ENCODE measurements at regions not wholly inside any gene's neighbourhood (a gene's known extent, or its start where the extent isn't known, plus 50 kb on each side); places are given as distances from the start of the nearest gene placed in this dataset.

DNA sequence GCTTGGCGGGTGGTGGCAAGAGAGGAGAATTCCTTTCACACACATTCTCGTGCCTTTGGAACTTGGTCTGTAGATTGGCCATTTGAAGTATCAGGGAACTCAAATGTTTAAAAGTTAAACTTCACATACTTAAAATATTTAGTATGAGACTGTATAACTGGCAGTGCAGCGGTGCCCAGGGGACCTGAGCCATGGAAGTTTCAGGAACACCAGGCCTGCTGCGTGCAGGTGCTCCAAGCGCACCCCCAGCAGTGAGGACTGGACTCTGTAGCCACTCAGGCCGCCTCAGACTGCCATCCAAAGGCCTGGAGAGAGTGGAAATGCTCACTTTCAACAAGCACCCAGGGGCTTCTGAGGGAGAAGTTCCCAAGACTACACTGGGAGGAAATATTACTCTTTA, 273.5 kb upstream of the IRX2 start:
- no peaks in the 10 kb centered on the region for H3K27me3 ChIP-seq
- H3K4me3 ChIP-seq = no peak overlapping the region
- intact Hi-C loops (cut with DNase I; ENCODE audit: low total_unique reads) = no loop called here
- TF ChIP-seq, protein P1, sequence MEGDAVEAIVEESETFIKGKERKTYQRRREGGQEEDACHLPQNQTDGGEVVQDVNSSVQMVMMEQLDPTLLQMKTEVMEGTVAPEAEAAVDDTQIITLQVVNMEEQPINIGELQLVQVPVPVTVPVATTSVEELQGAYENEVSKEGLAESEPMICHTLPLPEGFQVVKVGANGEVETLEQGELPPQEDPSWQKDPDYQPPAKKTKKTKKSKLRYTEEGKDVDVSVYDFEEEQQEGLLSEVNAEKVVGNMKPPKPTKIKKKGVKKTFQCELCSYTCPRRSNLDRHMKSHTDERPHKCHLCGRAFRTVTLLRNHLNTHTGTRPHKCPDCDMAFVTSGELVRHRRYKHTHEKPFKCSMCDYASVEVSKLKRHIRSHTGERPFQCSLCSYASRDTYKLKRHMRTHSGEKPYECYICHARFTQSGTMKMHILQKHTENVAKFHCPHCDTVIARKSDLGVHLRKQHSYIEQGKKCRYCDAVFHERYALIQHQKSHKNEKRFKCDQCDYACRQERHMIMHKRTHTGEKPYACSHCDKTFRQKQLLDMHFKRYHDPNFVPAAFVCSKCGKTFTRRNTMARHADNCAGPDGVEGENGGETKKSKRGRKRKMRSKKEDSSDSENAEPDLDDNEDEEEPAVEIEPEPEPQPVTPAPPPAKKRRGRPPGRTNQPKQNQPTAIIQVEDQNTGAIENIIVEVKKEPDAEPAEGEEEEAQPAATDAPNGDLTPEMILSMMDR (IDR thresholded peaks at IDR 0.05) = no peak
- TF ChIP-seq POLR2AphosphoS5 (IDR thresholded peaks at IDR 0.05) = no peak
- TF ChIP-seq POLR2A (IDR thresholded peaks at IDR 0.05) = no peak
- no peak for DNase-seq (ENCODE audit: low spot score in 2 of 2)
- no peaks in the 10 kb centered on the region for H3K9me3 ChIP-seq
- H3K4me1 ChIP-seq = no peaks in the 10 kb centered on the region
- H3K27ac ChIP-seq = no peak overlapping the region
- H3K36me3 ChIP-seq = no peaks in the 10 kb centered on the region

GRCh38 chr5:3024554-3024953, 273.1 kb upstream of the IRX2 start:
- Histone ChIP-seq H3K36me3 (no peaks in the 10 kb centered on the region), H3K27ac (no peak overlapping the region), H3K4me3 (no peak overlapping the region), H3K4me1 (no peaks in the 10 kb centered on the region), H3K9me3 (no peaks in the 10 kb centered on the region), H3K27me3 (no peaks in the 10 kb centered on the region)
- DNase-seq (ENCODE audit: low spot score in 2 of 2) = no peak
- TF ChIP-seq POLR2A (IDR thresholded peaks at IDR 0.05) = no peak
- TF ChIP-seq POLR2AphosphoS5 (IDR thresholded peaks at IDR 0.05) = no peak
- TF ChIP-seq, protein P1 (IDR thresholded peaks at IDR 0.05) = no peak
- intact Hi-C loops (cut with DNase I; ENCODE audit: low total_unique reads) = no loop called here

GRCh38 chr5:3024126-3024525, 272.6 kb upstream of the IRX2 start:
- H3K4me1 ChIP-seq = no peaks in the 10 kb centered on the region
- DNase-seq (ENCODE audit: low spot score in 2 of 2) = no peak
- TF ChIP-seq, protein P1 (IDR thresholded peaks at IDR 0.05) = no peak
- no peak for TF ChIP-seq POLR2AphosphoS5 (IDR thresholded peaks at IDR 0.05)
- TF ChIP-seq POLR2A (IDR thresholded peaks at IDR 0.05) = no peak
- no peak overlapping the region for H3K4me3 ChIP-seq
- no peaks in the 10 kb centered on the region for H3K27me3 ChIP-seq
- H3K9me3 ChIP-seq = no peaks in the 10 kb centered on the region
- no peak overlapping the region for H3K27ac ChIP-seq
- intact Hi-C loops (cut with DNase I; ENCODE audit: low total_unique reads) = no loop called here
- H3K36me3 ChIP-seq = no peaks in the 10 kb centered on the region

DNA sequence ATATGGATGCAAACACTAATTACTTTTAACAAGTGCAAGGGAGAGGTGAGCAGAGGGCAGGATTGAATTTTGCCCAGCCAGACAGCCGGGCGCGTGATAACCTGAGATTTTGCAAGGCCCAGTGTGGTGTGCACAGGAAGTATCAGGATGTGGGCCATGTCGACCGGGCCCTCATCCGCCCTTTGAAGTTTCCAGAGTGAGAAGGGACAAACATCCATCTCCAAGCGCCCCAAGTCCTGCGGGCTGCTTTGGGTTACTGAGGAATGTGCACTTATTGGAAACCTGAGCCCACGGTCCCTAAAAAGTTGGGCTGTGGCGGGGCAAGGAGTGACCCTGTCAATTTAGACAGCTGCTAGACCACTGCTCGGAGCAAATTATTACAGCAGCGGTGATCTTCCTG, 272.2 kb upstream of the IRX2 start:
- DNase-seq (ENCODE audit: low spot score in 2 of 2) = no peak
- H3K36me3 ChIP-seq = no peaks in the 10 kb centered on the region
- H3K9me3 ChIP-seq = no peaks in the 10 kb centered on the region
- H3K4me3 ChIP-seq = no peak overlapping the region
- H3K4me1 ChIP-seq = no peaks in the 10 kb centered on the region
- no peaks in the 10 kb centered on the region for H3K27me3 ChIP-seq
- no peak overlapping the region for H3K27ac ChIP-seq
- intact Hi-C loops (cut with DNase I; ENCODE audit: low total_unique reads) = no loop called here
- TF ChIP-seq, protein P1 (IDR thresholded peaks at IDR 0.05) = no peak
- no peak for TF ChIP-seq POLR2A (IDR thresholded peaks at IDR 0.05)
- no peak for TF ChIP-seq POLR2AphosphoS5 (IDR thresholded peaks at IDR 0.05)

- Histone ChIP-seq H3K27ac (no peak overlapping the region), H3K4me1 (no peaks in the 10 kb centered on the region), H3K27me3 (no peaks in the 10 kb centered on the region), H3K4me3 (no peak overlapping the region), H3K9me3 (no peaks in the 10 kb centered on the region), H3K36me3 (no peaks in the 10 kb centered on the region)
- no peak for TF ChIP-seq POLR2A (IDR thresholded peaks at IDR 0.05)
- no peak for TF ChIP-seq POLR2AphosphoS5 (IDR thresholded peaks at IDR 0.05)
- TF ChIP-seq, protein P1 (IDR thresholded peaks at IDR 0.05) = no peak
- no peak for DNase-seq (ENCODE audit: low spot score in 2 of 2)
- intact Hi-C loops (cut with DNase I; ENCODE audit: low total_unique reads) = no loop called here
Observed at GRCh38 chr5:3022665-3023064, 271.2 kb upstream of the IRX2 start.

Data from breast epithelium (tissue), 4 donors.